Parathyroid adenoma (tissue), 2 donors: ENCODE measurements at regions not wholly inside any gene's neighbourhood (a gene's known extent, or its start where the extent isn't known, plus 50 kb on each side); places are given as distances from the start of the nearest gene placed in this dataset.

ENCODE experiments used
- H2AFZ ChIP-seq: fragments of 300-600 bp; sonication (generic); one replicate; pipeline ENCODE4 v1.7.0; 2017; ENCODE audit warnings: antibody characterized with exemption, mild to moderate bottlenecking
- H3K27ac ChIP-seq: fragments of 300-600 bp; sonication (generic); one replicate; pipeline ENCODE4 v1.7.0; 2017
- H3K27me3 ChIP-seq: fragments of 300-600 bp; sonication (generic); one replicate; pipeline ENCODE4 v1.7.0; 2017; ENCODE audit warnings: low read length; ENCODE audit not compliant: control insufficient read depth, insufficient read depth
- H3K36me3 ChIP-seq: fragments of 300-600 bp; sonication (generic); one replicate; pipeline ENCODE4 v1.7.0; 2017; ENCODE audit warnings: low read length; ENCODE audit not compliant: control insufficient read depth, insufficient read depth
- H3K4me1 ChIP-seq: fragments of 300-600 bp; sonication (generic); one replicate; pipeline ENCODE4 v1.7.0; 2017; ENCODE audit warnings: control low read depth
- H3K4me2 ChIP-seq: fragments of 300-600 bp; sonication (generic); one replicate; pipeline ENCODE4 v1.7.0; 2017; ENCODE audit warnings: low read length
- H3K4me3 ChIP-seq: fragments of 300-600 bp; sonication (generic); one replicate; pipeline ENCODE4 v1.7.0; 2017; ENCODE audit warnings: low read depth, low read length
- H3K79me2 ChIP-seq: fragments of 300-600 bp; sonication (generic); one replicate; pipeline ENCODE4 v1.7.0; 2017; ENCODE audit warnings: control low read depth
- H3K9ac ChIP-seq: fragments of 300-600 bp; sonication (generic); one replicate; pipeline ENCODE4 v1.7.0; 2017; ENCODE audit warnings: mild to moderate bottlenecking
- H3K9me3 ChIP-seq: fragments of 300-600 bp; sonication (generic); one replicate; pipeline ENCODE4 v1.7.0; 2017; ENCODE audit warnings: low read length; ENCODE audit not compliant: control insufficient read depth
- TF ChIP-seq, protein P1 (sequence below): fragments of 300-600 bp; sonication (generic); IDR thresholded peaks from one replicate; pipeline ENCODE4 v1.7.0; 2017; ENCODE audit warnings: antibody characterized with exemption, mild to moderate bottlenecking
- donor health status: primary hyperparathyroidism.

DNA sequence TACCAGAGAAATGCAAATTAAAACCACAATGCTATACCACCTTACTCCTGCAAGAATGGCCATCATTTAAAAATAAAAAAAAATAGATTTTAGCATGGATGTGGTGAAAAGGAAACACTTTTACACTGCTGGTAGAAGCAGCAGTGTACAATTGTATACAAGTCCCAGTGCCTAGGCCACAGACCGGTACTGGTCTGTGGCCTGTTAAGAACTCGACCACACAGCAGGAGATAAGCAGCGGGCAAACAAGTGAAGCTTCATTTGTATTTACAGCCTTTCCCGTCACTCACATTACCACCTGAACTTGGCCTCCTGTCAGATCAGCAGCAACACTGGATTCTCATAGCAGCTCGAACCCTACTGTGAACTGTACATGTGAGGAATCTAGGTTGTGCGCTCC is 60.7 kb upstream of the DSC1 start:
- Histone ChIP-seq H3K4me3 (no peak overlapping the region), H3K27me3 (no peaks in the 10 kb centered on the region), H3K4me2 (no peak overlapping the region), H3K9ac (no peak overlapping the region), H2AFZ (no peak overlapping the region), H3K79me2 (no peaks in the 10 kb centered on the region), H3K27ac (no peak overlapping the region), H3K9me3 (no peaks in the 10 kb centered on the region), H3K4me1 (peaks cover 20% of the 10 kb centered on the region), H3K36me3 (no peaks in the 10 kb centered on the region)
- TF ChIP-seq, protein P1, sequence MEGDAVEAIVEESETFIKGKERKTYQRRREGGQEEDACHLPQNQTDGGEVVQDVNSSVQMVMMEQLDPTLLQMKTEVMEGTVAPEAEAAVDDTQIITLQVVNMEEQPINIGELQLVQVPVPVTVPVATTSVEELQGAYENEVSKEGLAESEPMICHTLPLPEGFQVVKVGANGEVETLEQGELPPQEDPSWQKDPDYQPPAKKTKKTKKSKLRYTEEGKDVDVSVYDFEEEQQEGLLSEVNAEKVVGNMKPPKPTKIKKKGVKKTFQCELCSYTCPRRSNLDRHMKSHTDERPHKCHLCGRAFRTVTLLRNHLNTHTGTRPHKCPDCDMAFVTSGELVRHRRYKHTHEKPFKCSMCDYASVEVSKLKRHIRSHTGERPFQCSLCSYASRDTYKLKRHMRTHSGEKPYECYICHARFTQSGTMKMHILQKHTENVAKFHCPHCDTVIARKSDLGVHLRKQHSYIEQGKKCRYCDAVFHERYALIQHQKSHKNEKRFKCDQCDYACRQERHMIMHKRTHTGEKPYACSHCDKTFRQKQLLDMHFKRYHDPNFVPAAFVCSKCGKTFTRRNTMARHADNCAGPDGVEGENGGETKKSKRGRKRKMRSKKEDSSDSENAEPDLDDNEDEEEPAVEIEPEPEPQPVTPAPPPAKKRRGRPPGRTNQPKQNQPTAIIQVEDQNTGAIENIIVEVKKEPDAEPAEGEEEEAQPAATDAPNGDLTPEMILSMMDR, result no peak

- TF ChIP-seq, protein P1, result no peak
- H3K36me3 ChIP-seq, result no peaks in the 10 kb centered on the region
- no peak overlapping the region for H3K4me3 ChIP-seq
Measured at GRCh38 chr18:31225668-31226067, 63.0 kb upstream of the DSC1 start.

DNA sequence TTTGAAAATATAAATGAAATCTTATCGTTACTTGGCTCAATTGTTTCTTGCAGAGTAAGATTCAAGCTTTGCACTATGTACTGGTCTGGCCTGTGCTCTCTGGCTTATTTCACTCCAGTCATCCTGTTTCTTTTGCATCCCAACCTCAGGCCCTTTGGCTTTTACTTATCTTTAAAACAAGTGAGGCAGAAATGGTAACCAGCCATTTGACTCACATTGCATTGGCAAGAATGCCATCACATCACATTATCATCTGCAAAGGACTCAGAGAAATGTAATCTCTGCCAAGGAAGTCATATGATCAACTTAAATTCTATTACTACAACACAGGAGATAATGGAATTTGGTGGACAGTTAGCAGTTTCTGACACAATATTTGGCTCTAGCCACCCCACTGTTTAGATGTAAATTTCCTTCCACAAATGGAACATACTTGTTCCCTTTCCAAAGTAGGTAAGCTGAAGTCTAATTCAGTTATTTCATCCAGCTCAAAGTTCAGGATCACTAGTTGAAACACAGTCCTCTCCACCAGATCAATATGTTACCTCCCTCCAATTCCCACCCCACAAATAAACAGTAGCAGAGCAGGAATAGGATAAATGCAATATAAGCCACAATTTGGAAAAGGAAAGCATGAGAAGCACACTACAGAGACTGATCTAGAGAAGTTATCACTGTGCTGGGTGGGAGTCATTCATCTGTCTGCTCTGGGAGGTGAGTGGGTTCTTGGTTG is 65.0 kb upstream of the DSC1 start:
- Histone ChIP-seq H3K27me3 (no peaks in the 10 kb centered on the region), H3K4me3 (no peak overlapping the region), H3K9me3 (no peaks in the 10 kb centered on the region), H3K9ac (no peak overlapping the region), H3K79me2 (no peaks in the 10 kb centered on the region), H2AFZ (peak overlapping the region; percentile 47), H3K36me3 (no peaks in the 10 kb centered on the region), H3K4me2 (no peak overlapping the region), H3K4me1 (peaks cover 47% of the 10 kb centered on the region), H3K27ac (peak overlapping the region; percentile 37)
- TF ChIP-seq, protein P1, result no peak

More at GRCh38 chr18:31225668-31226067, 63.0 kb upstream of the DSC1 start:
- H3K4me2 ChIP-seq, result no peak overlapping the region
- H3K9ac ChIP-seq, result no peak overlapping the region
- H3K9me3 ChIP-seq, result no peaks in the 10 kb centered on the region
- peaks cover 35% of the 10 kb centered on the region for H3K4me1 ChIP-seq
- no peaks in the 10 kb centered on the region for H3K27me3 ChIP-seq
- H3K27ac ChIP-seq, result peak overlapping the region; percentile 78
- no peaks in the 10 kb centered on the region for H3K79me2 ChIP-seq
- peak overlapping the region; percentile 83 for H2AFZ ChIP-seq

DNA sequence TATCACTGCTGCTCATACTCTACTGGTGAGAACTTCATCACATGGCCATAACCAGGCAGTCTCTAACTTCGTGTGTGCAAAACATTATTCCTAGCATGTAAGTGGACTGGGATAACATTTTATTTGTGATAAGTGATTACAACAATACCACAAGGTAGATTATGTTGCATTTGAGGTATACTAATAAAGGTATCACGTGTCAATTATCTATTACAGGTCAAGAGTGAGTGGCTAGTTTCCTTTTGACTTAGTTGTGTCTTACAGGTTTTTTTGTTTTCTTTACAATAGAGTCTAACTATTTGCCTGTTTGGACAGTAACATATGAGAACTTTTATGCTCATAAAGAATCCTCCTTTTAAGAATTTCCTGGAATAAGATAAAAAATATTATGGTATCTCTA is 67.2 kb upstream of the DSC1 start:
- Histone ChIP-seq H3K27me3 (no peaks in the 10 kb centered on the region), H3K9me3 (no peaks in the 10 kb centered on the region), H3K36me3 (no peaks in the 10 kb centered on the region), H3K4me2 (no peak overlapping the region), H2AFZ (peak overlapping the region; percentile 13), H3K27ac (no peak overlapping the region), H3K79me2 (no peaks in the 10 kb centered on the region), H3K4me3 (no peak overlapping the region), H3K9ac (no peak overlapping the region), H3K4me1 (peaks cover 63% of the 10 kb centered on the region)
- TF ChIP-seq, protein P1, result no peak

DNA sequence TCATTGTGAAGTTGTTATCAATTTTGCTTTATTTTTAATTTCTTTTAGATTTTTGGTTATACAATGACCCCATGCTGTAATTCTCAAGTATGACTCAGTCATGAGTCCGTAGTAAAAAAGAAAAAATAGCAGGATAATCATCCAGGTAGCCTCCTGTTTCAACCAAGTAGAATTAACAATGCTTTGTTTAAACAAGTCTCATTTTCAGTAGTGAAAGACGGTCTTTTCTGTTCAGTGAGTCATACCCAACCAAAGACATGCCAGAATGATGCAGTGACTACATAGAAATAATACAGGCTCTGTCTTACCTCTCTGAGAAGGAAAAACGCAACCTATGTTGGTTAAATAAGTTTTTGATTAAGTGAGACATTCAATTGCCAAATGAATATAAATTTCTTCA is 67.8 kb upstream of the DSC1 start:
- TF ChIP-seq, protein P1, result no peak
- Histone ChIP-seq H3K4me2 (no peak overlapping the region), H3K27me3 (no peaks in the 10 kb centered on the region), H3K79me2 (no peaks in the 10 kb centered on the region), H3K9me3 (no peaks in the 10 kb centered on the region), H3K4me3 (no peak overlapping the region), H2AFZ (peak overlapping the region; percentile 6), H3K27ac (peak overlapping the region; percentile 97), H3K36me3 (no peaks in the 10 kb centered on the region), H3K4me1 (peaks cover 64% of the 10 kb centered on the region), H3K9ac (no peak overlapping the region)
